ENCODE measurements at regions not wholly inside any gene's neighbourhood (a gene's known extent, or its start where the extent isn't known, plus 50 kb on each side); places are given as distances from the start of the nearest gene placed in this dataset.

- DNase-seq, result no peak
Observed at GRCh38 chr6:14728396-14729024, 517.4 kb upstream of the JARID2 start.

GRCh38 chr6:14729129-14729871, 516.6 kb upstream of the JARID2 start:
- no peak for DNase-seq

GRCh38 chr6:14730654-14731053, 515.2 kb upstream of the JARID2 start:
- no peak for DNase-seq

- no peak for DNase-seq
Observed at GRCh38 chr6:14731611-14732010, 514.3 kb upstream of the JARID2 start.

DNA sequence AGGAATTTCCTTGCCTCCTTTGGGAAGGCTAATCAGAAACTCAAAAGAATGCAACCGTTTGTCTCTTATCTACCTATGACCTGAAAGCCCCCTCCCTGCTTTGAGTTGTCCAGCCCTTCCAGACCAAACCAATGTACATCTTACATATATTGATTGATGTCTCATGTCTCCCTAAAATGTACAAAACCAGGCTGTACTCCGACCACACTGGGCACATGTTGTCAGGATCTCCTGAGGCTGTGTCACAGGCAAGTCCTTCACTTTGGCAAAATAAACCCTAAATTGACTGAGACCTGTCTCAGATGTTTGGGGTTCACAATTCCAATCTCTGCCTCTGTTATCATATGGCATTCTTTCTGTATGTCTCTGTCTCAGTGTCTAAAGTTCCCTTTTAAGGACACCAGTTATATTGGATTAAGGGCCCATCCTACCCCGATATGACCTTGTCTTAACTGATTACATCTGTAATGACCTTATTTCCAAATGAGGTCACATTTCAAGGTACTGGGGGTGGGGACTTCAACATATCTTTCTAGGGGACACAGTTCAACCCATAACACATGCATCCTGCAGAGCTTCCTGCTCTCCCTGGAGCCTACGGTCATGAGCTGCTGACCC, 513.5 kb upstream of the JARID2 start:
- no peak for DNase-seq

GRCh38 chr6:14732844-14733757, 512.8 kb upstream of the JARID2 start:
- no peak for DNase-seq

DNA sequence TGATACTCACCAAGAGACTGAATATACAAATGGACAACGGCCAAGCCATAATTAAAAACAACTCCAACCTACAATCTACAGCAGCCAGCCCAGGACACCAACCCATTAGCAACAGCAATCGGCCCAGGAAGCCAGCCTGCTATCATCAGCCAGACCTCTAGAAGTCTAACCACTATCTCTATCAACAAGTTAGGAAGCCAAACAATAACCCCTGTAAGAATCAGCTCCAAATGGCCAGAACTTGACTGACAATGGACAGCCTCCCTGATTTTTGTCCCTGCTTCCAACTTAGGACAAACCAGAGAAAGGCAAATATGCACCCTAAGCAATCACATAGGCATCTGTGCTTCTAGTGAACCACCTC, 511.8 kb upstream of the JARID2 start:
- DNase-seq, result no peak

DNA sequence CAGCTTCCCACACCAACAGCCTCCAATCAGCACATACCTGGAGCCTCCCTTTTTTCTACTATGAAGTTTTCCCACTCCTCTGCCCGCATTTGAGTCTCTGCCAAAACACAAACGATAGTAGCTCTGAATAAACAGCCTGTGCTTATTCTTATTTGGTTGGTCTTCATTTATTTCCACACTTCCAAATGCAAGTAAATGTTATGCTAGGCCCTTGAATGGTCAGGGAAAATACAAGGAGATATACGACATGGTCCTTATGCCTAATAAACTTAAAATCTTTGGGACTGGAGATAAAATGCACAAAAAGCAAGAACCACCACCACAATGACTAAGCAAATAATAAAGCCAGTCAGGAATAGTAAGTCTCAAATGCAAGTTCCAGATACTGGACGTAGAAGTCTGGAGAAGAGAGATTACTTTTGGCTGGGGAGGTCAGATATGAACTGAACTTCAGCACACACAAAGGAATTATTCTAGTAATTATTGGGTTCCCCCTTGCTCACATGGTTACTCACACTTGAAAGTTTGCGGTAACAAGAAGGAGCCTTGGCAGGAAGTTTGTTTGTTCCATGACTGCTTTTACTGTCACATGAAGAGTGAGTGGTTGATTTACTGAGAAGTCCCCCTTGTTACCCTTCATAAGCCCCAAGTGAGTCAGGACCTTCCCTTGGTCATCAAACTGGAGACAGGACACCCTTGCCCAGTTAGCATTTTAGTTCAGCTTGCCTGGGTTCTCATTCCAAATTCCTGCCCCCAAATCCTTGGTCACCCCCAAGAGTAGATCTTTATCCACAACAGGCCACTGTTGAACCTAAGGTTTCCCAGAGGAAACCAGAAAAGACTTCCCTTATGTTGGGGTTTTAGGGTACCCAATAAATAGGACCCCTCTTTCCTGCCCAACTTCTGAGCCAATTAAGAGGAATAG, 511.2 kb upstream of the JARID2 start:
- peak; percentile 26 for DNase-seq

GRCh38 chr6:14735956-14736486, 509.8 kb upstream of the JARID2 start:
- no peak for DNase-seq

DNA sequence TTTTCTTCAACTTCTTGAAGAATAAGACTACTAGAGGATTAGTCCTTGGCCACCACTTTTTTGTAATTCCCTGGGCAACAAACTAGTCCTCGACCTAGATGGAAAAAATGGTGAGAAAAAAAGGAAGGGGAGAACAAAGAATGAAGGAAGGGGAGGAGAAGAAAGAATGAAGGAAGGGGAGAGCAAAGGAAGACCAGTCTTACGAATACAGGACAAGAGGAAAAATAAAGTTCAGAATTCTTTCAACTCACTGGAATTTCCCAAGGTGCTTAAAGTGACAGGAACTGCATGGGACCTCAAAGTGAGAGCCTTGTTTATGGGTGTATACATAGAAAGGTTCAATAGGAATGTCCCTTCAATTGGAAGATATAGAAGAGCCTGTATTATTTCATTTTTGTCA, 509.3 kb upstream of the JARID2 start:
- no peak for DNase-seq

DNA sequence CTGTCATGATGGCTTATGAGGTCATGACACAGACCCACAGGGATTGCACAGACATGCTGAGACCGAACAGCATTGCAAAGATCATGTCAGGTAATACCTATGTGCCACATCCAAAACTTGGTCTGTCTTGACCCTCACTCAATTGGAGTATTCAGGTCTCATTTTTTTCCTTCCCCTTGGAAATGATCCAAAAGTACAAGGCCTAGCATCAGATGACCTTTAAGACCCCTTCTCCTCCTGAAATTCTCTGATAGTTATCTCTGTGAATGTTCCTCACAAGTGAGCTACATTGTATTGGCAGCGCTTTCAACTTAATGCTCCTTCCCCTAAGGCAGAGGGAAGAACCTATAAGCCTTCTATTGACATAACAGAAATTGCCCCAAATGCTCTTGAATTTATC, 507.4 kb upstream of the JARID2 start:
- DNase-seq, result no peak

DNA sequence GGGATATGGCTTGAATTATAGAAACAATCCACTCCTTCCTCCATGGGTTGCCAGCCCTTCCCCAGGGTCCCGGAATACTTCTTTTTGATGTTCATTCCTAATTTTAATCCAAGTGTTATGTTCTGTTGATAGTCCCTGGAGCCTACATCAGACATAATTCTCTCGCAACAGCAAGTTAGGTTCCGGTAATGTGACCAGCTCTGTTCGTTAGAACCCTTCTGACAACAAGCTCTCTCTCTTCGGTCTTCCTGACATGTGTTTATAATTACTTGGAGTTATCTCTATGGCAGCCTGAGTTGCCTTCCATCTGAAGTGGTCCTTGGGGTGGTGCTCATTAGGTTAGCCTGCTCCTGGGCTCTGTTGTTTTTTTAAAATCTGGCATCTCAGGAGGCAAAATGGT, 506.9 kb upstream of the JARID2 start:
- DNase-seq, result no peak

DNA sequence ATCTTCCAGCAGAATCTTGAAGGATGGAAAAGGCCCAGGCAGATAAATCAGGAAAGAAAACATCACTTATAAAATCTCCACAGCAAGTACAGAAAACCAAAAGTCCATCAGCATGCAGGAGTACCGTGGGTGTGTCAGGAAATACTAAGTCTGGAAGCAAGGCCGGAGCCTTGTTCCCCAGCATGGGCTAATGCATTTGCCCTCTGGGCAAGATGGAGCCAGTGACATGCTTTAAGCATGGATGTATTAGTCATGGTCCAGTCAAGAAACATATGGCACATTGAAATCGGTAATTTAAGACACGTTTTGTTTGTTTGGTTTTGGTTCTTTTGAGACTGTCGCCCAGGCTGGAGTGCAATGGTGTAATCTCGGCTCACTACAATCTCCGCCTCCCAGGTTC, 506.0 kb upstream of the JARID2 start:
- DNase-seq, result no peak

- DNase-seq, result no peak
Observed at GRCh38 chr6:14742171-14742570, 503.7 kb upstream of the JARID2 start.

DNA sequence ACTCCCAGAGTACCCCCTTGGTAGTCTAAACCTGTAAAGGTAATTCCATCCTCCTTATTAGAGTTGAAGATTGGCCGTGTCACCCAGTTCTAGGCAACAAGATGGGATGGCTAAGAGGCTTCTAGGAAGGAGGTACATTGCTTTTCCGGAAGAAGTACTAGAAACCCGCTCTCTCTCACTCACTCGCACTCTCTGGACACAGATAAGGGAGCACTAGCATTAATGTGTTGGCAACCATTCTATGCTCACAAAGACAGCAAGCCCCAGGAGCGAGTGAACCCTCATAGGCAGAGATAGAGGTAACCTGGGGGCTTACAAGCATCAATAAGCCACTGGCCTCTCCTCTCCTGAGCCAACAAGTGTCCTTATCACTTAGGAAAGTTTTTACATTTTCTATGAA, 503.2 kb upstream of the JARID2 start:
- no peak for DNase-seq

DNA sequence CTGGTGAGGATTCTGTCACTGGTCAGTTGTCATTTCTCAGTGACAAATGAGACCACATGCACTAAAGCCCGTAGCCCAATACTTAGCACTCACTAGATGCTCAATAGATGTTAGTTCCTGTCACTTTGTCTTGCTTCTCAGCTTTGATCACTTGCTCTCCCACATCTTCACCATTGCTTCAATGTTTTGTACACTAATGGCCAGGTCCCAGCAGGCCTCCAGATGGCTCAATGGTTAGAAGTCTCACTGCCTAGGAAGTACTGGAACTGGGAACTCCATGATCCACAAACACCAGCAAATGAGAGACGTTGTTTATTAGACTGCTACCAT, 502.8 kb upstream of the JARID2 start:
- no peak for DNase-seq

DNA sequence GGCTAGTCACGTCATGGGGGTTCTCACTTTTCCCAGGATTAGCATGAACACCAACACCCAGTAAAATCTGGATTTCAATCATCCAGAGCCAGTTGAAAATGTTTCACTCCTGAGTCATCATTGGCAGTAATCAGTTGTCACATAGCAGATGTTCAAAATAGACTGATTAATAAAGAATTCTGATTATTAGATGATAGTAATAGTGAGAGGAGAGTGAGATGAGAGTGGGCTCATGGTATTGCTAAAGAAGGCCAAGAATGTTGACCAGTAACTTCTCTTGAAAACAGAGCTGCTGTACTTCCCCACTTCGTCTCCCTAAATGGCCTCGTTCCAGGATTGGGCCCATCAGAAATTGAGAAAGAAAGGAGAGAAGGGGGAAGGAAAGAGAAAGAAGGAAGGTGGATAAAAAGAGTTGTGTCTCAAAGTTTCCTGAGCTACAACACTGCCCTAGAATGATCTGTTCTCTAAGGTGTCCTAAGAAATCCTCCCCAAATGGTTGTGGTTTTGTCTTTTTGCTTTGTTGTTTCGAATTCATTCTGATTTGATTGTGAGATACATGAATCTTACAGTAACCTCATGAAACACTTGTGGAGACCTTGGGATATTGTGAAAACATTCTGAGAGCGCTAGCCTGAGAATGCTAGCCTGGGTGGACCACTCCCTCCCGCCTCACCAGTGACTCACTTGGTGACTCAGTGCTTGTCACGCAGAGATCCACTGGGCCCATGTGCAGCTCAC, 502.2 kb upstream of the JARID2 start:
- no peak for DNase-seq

DNA sequence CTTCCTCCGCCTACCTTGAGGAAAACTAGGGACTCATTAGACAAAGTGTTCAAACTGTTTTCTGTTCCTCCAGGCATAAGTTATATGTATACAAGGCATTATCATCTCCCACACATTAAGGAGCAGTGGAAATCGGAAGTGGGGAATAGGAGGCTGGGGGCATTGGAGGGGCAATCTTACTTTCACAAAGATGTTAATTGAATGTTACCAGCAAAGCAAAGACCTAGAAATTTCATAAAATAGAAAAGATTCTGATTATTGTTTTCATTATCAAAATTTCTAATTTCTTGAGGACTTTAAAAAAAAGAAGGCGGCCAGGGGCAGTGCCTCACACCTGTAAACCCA, 501.7 kb upstream of the JARID2 start:
- no peak for DNase-seq

GRCh38 chr6:14746139-14746837, 499.6 kb upstream of the JARID2 start:
- no peak for DNase-seq

DNA sequence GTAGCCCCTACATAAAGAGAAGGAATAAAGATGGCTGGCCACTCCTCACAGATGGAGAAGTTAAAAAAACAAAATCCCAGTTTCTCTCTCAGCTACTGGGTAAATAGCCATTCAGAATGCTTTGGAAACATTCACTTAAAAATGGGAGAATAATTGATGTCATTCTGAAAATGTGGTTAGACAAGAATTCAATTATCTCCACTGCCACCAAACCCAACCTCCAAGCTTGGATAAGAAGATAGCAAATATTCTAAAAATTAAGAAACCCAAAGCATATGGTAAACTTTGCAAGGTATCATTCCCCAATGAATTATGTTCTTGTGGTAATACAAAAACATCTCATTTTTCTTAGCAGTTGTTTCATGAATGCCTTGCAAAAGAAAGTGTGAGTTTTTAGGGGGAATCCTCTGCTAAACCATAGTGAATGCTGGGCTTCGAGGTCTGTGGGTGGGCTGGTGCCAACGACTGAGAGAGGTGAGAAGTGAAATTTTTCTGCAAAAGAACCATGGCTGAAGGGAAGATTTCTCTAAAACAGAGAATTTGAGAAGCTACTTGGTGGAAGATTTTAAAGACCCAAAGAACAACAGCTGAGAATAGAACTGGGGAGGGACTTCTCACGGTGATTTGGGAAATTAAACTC, 497.9 kb upstream of the JARID2 start:
- no peak for DNase-seq

Data from KG1 (cell line).